ENCODE measurements at regions not wholly inside any gene's neighbourhood (a gene's known extent, or its start where the extent isn't known, plus 50 kb on each side); places are given as distances from the start of the nearest gene placed in this dataset. TPM values are rescaled to one million over a fixed set of nuclear protein-coding genes. Genes with fewer than 3 reads are reported as not detected.
A peak's percentile ranks its signal among the peaks of the same experiment; 100 is the strongest.
"Not testable (repeated sequence)": the region's sequence is repeated elsewhere in the genome, so short reads cannot be mapped to it uniquely, and the experiment has no call there.

- H3K27ac Mint-ChIP-seq, POLR2A ChIA-PET, DNase-seq, ATAC-seq, H3K4me3 Mint-ChIP-seq, H3K4me1 Mint-ChIP-seq, H3K36me3 Mint-ChIP-seq: not testable (repeated sequence)
- Mint-ChIP-seq H3K9me3 (peaks cover 0 to 13% (median 3%) of the 10 kb centered on the region in 9 donors), H3K27me3 (peaks cover 3 to 11% (median 4%) of the 10 kb centered on the region in 5 donors)
These were observed 59.1 kb upstream of the TENM4 start for GRCh38 chr11:79499929-79500328.

DNA sequence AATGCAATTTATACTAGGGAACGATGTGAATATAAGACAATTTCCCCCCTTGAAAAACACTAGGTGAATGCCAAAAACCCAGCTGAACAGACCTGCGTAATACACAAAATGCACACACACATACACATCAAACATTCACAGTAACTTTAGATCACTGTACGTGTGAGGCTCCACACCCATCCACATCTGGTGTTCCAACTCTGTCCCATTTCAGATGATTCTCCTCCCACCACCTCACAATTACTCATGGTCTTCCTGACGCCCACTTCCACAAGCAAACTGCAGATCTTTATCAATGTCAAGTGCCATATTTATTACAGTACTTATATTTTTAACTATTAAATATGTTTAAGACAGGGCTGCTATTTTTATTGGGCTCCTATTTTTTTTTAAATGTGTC is 57.8 kb upstream of the TENM4 start:
- Mint-ChIP-seq H3K27me3 (peaks cover 3 to 16% (median 12%) of the 10 kb centered on the region in 5 donors), H3K9me3 (peaks cover 0 to 13% (median 3%) of the 10 kb centered on the region in 9 donors), H3K36me3 (no peaks in the 10 kb centered on the region), H3K4me3 (no peak overlapping the region), H3K27ac (no peak overlapping the region), H3K4me1 (no peaks in the 10 kb centered on the region)
- no peak for ATAC-seq
- POLR2A ChIA-PET = no interaction called here
- no peak for DNase-seq

DNA sequence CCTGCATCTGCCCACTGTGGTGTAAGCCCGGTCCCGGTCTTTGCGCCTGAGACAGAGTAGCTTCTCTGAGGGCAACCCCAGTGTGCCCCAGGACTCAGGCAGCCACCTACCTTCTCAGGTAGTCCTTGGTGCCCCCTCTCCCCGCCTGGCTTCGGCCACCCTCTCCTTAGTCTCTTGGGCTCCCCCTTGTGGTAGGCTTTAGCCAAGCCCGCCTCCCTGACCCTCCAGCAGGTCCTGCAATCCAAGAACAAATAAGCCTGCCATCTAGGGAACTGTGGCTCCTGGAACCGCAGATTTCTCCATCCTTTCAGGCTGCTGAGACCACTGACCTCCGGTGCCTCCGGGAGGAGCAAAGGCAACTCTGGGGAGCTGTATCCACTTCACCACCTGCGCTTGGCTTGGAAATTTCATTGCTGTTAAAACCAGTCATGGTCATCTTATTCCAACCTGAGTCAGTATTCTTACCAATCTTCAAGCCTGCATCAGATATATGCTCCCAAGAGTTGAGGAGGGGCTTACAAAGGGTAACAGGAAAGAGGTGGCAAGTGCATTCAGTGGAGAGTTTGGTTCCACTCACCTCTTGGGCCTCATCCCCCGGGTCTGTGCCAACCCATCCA is 52.8 kb upstream of the TENM4 start:
- Mint-ChIP-seq H3K27ac (no peak overlapping the region), H3K4me1 (no peaks in the 10 kb centered on the region), H3K27me3 (peaks cover 2 to 27% (median 18%) of the 10 kb centered on the region in 5 donors), H3K36me3 (no peaks in the 10 kb centered on the region), H3K4me3 (no peak overlapping the region), H3K9me3 (peaks cover 0 to 9% (median 3%) of the 10 kb centered on the region in 9 donors)
- ATAC-seq (no peak), DNase-seq (peak in 5 of 10 donors; percentile 3 to 17 (median 5))
- POLR2A ChIA-PET = no interaction called here

GRCh38 chr11:79492008-79492407 is 51.2 kb upstream of the TENM4 start:
- POLR2A ChIA-PET = no interaction called here
- Mint-ChIP-seq H3K36me3 (no peaks in the 10 kb centered on the region), H3K27me3 (peaks cover 2 to 27% (median 18%) of the 10 kb centered on the region in 5 donors), H3K27ac (no peak overlapping the region), H3K4me3 (no peak overlapping the region), H3K9me3 (peaks cover 0 to 2% (median 0%) of the 10 kb centered on the region in 9 donors), H3K4me1 (no peaks in the 10 kb centered on the region)
- DNase-seq = no peak
- no peak for ATAC-seq

Small RNAs in the stretch of these regions (microRNA-seq; reads per million reads assigned to microRNA genes)
- not detected for gene MIR4300 (ENCODE audit: borderline microRNAs expressed)
